HG03439 (cell line): ENCODE measurements at regions not wholly inside any gene's neighbourhood (a gene's known extent, or its start where the extent isn't known, plus 50 kb on each side); places are given as distances from the start of the nearest gene placed in this dataset.
"Not testable (repeated sequence)": the region's sequence is repeated elsewhere in the genome, so short reads cannot be mapped to it uniquely, and the experiment has no call there.

ENCODE experiments used
- ATAC-seq: cut with Tn5 transposase; IDR thresholded peaks from one replicate; pipeline ENCODE4 v1.9.1; 2021; ENCODE audit warnings: mild to moderate bottlenecking, moderate library complexity; ENCODE audit not compliant: unreplicated experiment

DNA sequence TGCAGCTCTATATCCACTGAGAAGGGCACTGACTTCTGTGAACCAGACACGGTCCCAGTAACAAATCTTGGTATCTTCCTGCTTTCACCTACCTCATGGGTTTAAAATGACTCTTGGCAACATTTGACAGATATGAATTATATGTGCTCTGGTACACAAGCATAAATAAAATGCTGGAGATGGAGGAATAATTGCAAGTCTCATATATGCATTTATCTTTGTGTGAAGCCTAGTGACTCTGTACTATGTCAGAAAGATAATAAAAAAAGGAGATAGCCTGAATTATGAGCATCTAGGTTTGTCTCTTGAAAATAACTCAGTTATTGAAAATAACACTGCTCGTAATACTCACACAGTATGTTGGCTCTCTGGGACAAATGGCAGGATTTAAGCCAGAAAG, 167.1 kb upstream of the CRBN start:
- no peak for ATAC-seq

DNA sequence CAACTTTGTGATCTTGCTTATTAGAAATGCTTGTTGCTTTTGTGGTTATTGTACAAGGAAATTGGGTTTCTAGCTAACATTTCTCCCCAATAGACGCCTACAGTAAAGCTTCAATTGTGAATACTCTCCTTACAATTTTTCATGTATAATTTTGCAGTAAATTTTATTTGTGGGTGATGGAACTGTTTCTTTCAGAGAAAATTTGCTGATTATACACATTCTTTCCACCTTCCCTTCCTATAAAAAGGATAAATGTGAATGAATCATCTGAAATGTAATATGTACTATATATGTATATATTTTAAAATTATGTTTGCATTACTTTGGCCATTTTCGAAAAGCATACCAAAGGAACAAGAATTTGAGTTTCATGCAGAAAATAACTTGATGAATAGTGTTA, 162.7 kb upstream of the CRBN start:
- no peak for ATAC-seq

DNA sequence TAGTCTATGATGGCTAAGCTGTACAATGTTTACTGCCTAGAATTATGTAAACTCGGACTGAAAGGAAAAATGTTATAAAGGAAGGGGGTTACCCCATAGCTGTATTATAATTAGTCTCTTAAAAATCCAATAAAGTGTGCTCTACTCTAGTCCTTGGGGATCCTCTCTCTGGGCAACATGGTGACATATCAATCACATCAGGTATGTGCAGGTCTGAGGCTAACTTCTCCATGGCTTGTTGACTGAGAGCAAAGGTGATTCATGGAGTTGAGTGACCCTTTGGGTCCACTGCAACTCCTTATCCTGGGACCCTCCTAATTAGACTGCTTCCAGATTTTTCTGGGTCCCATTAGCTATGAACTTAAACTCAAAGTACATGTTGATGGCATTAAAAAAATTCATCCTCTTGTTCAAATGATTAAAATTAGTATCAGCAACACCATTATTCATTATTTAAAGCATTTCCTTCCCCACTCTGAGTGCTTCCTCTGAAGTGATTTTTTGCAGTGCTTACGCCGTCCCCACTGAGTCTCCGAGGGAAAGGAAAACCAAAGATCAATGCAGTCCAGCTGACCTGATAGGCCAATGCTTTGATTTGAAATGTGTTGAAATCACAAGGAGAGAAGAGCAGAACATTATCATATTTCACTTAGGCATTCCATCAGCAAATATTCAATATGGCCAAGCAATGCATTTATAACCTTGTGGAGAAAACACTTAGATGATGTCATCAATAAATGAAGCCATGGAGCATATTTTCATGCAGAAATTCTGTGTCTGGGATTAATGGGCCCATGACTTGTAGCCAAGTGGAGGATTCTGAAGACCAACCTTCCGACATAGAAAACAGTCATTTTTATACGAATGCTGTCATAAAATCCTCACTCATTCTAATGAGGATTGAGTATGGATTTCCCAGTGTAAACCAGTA, 161.7 kb upstream of the CRBN start:
- ATAC-seq = no peak

DNA sequence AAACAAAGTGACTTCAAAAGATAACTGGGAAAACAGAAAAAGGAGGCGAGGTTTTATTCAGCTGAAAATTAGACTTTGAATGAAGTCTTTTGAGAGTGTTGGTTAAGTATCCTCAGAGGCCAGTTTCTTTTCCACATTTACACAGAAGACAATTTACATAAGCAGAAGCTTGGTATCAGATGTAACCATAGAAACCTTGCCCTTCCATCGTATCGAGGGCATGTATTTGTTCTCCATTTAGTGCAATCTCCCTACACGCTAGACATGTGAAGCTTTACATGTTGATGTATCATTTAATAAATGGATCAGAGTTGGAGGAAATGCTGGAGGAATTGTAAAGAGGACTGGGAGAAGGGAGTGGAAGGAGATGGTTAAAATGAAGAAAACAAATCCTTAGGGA, 161.0 kb upstream of the CRBN start:
- ATAC-seq = no peak

DNA sequence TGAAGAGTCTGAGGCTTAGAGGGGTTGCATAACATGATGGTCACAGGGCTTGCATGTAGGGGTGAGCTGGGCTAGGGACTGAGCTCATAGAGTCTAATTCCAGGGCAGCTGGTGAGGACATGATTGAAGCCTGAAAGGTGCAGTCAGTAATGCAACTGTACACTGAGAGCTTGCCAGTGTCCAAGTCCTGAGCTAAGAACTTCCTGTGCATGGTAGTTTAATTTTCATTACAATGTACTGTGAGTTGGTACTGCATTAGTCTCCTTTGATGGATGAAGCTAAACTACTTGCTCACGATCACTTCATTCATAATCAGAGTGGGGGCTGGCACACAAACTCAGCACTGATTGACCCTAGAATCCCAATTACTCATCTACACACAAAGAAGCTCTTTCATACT, 156.4 kb upstream of the CRBN start:
- no peak for ATAC-seq

DNA sequence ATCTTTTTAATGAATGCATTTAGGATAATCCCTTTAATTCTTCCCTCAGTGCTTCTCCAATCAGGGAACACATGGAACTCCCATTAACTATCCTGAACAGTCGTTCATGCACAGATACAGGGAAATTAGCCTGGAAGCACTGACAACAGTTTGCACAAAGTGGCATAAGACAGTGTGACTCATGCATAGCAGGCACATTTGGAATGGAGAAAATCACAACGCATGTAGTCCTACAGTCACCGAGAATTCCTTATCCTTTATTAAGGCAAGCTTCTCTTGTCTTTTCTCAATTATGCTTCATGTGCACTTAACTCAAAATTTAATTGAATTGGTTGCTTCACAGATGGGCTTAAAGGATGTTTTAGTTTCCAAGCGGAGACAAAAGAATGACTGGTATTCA, 155.0 kb upstream of the CRBN start:
- ATAC-seq = no peak

DNA sequence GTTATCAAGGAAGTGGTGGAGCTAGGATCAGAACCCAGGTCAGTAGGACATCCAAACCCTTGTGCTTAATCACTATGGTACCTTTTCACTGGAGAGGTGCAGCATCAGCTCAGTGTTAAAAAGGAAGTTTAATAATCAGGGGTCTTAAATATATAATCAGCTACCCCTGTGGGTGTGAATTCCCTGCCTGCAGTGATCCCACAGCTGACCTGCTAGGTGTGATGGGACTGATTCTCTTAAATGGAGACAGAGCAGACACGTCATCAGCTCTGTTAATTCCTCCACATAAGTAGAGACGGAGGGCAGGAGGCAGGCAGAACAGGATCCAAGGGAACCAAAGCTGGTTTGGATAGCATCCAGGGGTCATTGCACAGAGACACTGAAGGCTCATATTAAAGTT, 154.1 kb upstream of the CRBN start:
- ATAC-seq = no peak

DNA sequence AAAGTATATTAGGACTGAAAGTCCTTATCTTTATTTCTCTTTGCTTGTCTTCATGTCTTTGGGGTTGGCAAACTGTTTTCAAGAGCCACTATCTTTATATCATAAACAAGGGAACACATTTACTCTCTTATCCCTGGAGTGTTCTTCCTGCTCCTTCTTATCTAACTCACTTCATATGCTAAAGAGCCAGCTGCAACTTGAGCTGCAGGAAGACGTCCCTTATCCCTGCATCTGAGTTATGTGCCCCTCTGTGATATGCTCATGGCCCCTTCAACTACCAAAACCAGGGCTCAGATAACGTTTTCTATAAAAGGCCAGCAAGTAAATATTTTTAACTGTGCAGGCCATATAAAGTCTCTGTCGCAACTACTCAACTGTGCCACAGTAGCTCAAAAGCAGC, 137.0 kb upstream of the CRBN start:
- no peak for ATAC-seq

DNA sequence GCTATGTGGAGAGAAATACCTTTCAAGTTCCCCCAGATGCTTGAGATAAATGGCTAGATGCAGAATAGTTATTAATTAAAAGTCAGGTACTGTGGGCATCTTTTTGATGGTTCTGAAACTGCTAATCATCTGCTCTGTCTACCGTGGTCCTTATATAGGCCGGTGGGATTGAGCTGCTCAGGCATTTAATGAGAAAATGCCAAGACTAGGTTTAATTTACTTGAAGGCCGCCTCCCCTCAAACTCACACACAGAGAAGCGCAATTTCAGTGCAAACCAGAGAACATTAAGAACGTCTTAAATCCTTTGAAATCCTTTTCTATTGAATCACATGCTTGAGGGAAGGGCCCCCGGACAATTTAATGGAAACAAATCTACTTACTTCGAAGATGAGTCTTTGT, 136.4 kb upstream of the CRBN start:
- no peak for ATAC-seq

DNA sequence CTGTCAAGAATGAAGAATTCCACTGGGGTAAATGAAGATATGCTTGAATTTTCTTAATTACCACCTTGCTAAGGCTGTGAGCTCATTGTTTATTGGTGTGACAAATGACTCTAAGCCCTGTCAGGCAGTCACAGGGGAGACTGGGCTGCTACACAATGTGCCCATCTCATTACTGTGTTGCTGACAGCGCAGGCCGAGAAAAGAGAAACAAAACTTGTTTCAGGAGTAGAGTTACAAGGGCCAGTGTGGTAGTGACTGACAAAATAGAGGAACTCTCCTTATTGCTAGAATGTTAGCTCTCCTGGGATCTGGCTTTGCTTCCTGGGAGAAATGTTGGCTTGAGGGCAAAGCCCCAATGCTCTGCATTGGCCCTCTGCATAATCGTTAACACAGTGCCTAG, 130.4 kb upstream of the CRBN start:
- no peak for ATAC-seq

DNA sequence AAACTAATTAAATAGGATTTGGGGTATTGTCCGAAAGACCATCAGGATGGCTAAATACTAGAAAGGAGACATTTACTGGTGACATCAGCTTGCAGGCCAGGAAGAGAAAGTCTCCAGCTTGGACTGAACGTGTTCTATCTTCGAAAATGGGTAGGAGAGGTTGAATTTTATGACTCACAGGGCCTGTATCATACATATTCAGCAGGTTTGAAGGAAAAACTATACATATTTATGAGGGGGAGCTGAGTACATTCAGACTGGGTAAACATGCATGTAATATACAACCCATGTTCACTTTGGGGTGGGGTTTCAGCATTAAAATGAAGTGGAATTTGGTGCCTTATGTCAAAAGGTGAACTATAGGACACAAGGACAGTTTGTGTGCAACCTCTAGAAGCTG, 129.3 kb upstream of the CRBN start:
- no peak for ATAC-seq

DNA sequence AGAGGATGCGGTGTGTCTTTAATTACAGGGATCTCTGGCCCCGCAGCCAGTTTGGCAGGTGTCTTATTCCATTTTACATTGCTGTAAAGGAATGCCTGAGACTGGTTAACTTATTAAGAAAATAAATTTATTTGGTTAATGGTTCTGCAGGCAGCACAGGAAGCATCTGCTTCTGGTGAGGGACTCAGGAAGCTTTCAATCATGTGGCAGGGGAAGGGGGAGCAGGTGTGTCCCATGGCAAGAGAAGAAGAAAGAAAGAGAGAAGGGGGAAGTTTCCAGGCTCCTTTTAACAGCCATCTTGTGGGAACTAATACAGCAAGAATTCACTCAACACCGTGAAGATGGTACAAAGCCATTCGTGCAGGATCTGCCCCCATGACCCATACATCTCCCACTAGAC, 128.0 kb upstream of the CRBN start:
- ATAC-seq = no peak

DNA sequence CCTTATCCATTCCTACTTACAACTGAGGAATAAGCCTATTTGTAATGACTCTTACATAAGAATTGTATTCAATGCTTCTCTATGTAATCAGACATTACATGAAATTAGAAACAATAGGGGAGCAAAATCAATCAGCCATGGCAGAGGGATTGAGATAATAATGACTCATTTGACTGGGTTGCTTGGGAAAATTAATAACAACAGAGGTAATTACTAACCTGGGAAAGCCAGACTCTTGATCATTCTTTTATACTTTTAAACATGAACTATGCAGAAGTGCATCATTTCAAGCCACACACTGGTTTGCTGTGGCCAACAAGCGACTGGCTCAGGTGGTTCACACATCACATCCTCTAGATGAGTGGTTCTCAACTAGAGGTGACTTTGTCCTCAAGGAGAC, 126.3 kb upstream of the CRBN start:
- no peak for ATAC-seq

DNA sequence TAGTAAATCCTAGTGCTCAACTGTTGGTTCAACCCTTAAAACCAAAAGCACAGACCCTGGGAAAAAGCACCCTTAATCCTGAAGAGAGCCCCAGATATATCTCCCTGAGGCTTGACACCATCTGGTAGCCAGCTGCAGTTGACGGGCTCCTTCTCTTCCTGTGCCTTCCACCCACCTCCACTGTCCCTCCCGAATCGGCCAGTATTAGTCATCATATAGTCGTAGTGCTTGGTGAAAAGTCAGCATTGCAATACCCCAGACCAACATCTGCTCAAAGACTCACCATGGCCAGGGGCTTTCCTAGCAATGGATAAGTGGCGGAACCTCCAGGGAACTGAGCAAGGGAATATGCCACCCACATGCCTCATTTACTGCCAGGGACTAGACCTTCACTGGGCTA, 125.6 kb upstream of the CRBN start:
- no peak for ATAC-seq

DNA sequence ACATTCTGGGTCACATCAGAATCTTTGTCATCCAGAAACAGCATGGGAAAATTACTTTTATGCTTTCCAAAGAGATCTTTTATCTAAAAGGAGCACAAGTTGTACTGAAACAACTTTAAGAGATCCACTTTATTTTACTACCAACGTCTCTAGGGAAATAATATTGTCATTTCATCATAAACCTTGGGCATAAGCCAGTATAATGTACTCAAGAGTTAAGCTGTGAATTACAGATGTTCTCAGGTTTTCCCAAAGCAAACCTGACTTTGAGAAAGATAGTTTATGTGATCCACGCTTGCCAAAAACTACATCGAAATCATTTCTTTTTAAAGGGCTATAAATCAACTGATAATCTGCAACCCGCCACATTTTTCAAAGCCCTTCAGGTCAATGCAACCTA, 124.1 kb upstream of the CRBN start:
- ATAC-seq = no peak

DNA sequence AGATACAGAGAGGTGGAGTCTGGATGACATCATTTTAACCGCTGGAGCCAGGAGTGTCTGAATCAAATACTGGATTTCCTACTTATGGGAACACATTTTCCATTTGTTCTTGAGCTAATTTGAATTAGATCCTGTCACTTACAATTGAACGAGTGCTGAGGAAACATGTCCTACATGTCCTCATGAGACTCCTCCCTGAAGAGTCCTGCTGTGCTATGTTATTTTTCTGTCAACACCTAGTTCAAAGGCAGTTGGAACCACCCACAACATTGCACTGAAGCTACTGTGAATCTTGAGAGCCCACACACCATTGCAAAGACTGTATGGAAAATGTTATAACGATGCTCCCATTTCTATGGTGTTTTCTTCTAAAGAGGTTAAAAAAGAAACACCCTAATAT, 123.5 kb upstream of the CRBN start:
- ATAC-seq = no peak

DNA sequence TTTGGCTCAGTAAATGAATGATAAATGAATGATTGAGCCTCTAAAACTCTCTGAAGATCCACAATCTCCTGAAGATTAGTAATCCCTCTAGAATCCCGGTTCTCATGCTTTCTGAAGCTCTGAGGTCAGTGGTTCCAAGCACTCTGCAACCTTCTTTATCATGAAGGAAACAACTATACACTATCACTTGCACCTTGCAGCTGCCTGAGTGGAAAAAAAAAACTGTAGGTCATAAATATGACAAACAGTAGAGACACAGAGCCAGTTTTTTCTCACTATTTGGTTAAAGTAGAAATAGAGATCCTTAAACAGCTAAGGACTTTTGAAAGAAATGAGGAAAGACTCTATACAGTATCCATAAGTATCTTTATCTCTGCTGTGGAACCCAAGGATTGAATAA, 122.0 kb upstream of the CRBN start:
- no peak for ATAC-seq

DNA sequence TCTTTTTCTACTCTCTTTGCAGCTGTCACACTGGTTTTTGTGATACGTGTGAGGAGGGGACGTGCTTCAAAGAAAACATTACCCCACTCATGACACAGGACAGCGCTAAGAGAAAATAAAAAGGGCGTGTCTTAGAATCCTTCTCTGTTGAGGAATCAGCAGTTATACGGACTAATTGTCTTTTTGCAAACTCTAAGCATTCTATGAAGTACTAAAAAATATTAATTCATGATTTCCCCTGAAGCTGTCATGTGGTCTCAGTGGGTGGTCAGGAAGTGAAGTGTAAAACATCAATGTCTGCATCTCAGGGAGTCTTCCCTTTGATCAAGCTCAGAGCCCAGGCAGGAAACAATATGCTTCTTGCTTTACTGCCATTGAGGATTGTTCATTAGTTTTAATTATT, 117.5 kb upstream of the CRBN start:
- ATAC-seq = no peak

DNA sequence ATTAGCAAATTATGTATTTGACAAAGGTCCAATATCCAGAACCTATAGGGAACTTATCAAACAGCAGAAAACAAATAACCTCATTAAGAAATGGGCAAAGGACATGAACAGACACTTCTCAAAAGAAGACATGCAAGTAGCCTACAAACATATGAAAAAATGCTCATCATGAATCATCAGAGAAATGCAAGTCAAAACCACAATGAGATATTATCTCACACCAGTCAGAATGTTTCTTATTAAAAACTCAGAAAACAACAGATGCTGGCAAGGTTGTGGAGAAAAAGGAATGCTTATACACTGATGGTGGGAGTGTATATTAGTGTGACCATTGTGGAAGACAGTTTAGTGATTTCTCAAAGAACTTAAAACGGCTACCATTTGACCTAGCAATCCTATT, 116.1 kb upstream of the CRBN start:
- ATAC-seq = no peak

DNA sequence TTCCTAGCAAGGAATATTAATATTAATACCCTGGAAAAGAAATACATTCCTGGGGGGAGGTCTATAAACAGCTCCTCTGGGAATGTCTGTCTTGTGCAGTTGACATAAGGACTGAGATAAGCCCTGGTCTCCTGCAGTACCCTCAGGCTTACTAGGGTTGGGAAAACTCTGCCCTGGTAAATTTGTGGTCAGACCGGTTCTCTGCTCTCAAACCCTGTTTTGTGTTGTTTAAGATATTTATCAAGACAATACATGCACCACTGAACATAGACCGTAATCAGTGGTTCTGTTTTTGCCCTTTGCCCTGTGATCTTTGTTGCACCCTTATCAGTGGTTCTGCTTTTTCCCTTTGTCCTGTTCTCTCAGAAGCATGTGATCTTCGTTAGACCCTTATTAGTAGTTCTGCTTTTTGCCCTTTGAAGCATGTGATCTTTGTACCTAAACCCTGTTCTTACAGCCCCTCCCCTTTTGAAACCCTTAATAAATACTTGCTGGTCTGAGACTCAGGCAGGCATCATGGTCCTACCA, 112.3 kb upstream of the CRBN start:
- not testable (repeated sequence) for ATAC-seq

DNA sequence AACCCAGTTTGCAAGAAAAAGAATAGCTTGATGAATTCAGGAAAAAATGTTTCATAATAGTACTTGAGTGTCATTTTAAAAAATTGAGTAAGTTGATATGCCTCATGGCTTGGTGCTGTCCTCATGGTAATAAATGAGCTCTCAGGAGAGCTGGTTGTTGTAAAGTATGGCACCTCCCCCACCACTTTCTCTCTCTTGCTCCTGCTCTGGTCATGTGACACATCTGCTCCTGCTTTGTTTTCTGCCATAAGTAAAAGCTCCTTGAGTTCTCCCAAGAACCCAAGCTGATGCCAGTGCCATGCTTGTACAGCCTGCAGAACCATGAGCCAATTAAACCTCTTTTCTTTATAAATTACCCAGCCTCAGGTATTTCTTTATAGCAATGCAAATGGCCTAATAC, 108.8 kb upstream of the CRBN start:
- no peak for ATAC-seq

DNA sequence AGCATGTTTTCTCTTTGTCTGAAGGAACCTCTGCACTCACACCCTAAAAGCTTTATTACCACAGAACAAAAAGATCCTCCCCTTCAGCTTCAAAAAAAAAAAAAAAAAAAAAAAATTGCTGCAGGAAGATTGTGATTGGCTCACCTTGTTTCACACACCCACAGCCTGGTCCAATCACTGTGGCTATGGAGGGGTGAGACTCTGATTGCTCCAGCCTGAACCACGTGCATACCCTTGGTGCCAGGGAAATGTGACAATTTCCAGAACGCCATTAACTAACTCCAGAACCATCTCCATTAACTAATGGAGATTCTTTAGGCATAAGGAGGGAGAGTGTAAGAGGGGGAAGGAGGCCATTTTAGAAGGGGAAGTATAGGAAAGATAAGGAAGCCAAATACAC, 106.5 kb upstream of the CRBN start:
- ATAC-seq = no peak

DNA sequence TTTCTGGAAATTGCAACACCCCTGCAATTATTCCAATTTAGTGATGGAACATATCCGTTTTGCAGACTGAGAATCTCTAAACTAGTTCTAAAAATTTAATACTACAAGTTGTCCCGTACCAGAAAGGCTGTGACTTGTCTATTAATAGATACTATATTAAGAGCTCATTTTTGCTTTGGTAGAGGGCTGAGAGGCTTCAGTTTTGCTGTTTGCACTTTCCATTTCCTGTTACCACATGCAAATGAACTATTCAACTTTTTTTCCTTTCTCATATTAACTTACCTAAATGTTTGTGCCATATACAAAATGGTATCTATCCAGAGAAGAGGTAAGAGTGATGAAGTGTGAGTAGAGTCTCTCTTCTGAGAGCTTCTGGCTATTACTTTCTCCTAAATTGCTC, 101.5 kb upstream of the CRBN start:
- ATAC-seq = no peak
